ENCODE measurements at regions not wholly inside any gene's neighbourhood (a gene's known extent, or its start where the extent isn't known, plus 50 kb on each side); places are given as distances from the start of the nearest gene placed in this dataset.
"Not testable (repeated sequence)": the region's sequence is repeated elsewhere in the genome, so short reads cannot be mapped to it uniquely, and the experiment has no call there.

- Mint-ChIP-seq H3K27me3 (ENCODE audit: low read depth in 3 of 3) (peaks cover 0 to 3% (median 1%) of the 10 kb centered on the region in 3 donors), H3K9me3 (peaks cover 2 to 14% (median 8%) of the 10 kb centered on the region in 6 donors), H3K4me1 (no peaks in the 10 kb centered on the region), H3K4me3 (no peak overlapping the region), H3K27ac (no peak overlapping the region), H3K36me3 (no peaks in the 10 kb centered on the region)
- DNase-seq, result no peak
Observed at GRCh38 chr4:181848357-181848756, 394.8 kb upstream of the TENM3 start.

- no peak for DNase-seq
- Mint-ChIP-seq H3K4me3 (no peak overlapping the region), H3K27me3 (ENCODE audit: low read depth in 3 of 3) (peaks cover 0 to 3% (median 0%) of the 10 kb centered on the region in 3 donors), H3K36me3 (no peaks in the 10 kb centered on the region), H3K9me3 (peaks cover 0 to 14% (median 6%) of the 10 kb centered on the region in 6 donors), H3K4me1 (no peaks in the 10 kb centered on the region), H3K27ac (no peak overlapping the region)
Observed at GRCh38 chr4:181849472-181849871, 393.7 kb upstream of the TENM3 start.

- DNase-seq, result no peak
- H3K36me3 Mint-ChIP-seq, result no peaks in the 10 kb centered on the region
- no peaks in the 10 kb centered on the region for H3K4me1 Mint-ChIP-seq
- no peak overlapping the region for H3K27ac Mint-ChIP-seq
- peaks cover 0 to 3% (median 1%) of the 10 kb centered on the region in 3 donors for H3K27me3 Mint-ChIP-seq (ENCODE audit: low read depth in 3 of 3)
- no peak overlapping the region for H3K4me3 Mint-ChIP-seq
- H3K9me3 Mint-ChIP-seq, result peaks cover 8 to 43% (median 9%) of the 10 kb centered on the region in 6 donors
Observed at GRCh38 chr4:181853881-181854511, 389.2 kb upstream of the TENM3 start.

GRCh38 chr4:181855307-181855706 is 387.9 kb upstream of the TENM3 start:
- Mint-ChIP-seq H3K9me3 (peaks cover 6 to 46% (median 9%) of the 10 kb centered on the region in 6 donors), H3K36me3 (no peaks in the 10 kb centered on the region), H3K27ac (no peak overlapping the region), H3K27me3 (ENCODE audit: low read depth in 3 of 3) (peaks cover 0 to 3% (median 1%) of the 10 kb centered on the region in 3 donors), H3K4me3 (no peak overlapping the region), H3K4me1 (no peaks in the 10 kb centered on the region)
- no peak for DNase-seq

GRCh38 chr4:181857471-181857870 is 385.7 kb upstream of the TENM3 start:
- H3K36me3 Mint-ChIP-seq; DNase-seq; H3K27me3 Mint-ChIP-seq (ENCODE audit: low read depth in 3 of 3); H3K4me3 Mint-ChIP-seq; H3K4me1 Mint-ChIP-seq; H3K27ac Mint-ChIP-seq: not testable (repeated sequence)
- H3K9me3 Mint-ChIP-seq, result peaks cover 5 to 35% (median 9%) of the 10 kb centered on the region in 6 donors

- no peaks in the 10 kb centered on the region for H3K4me1 Mint-ChIP-seq
- DNase-seq, result no peak
- no peaks in the 10 kb centered on the region for H3K36me3 Mint-ChIP-seq
- no peak overlapping the region for H3K27ac Mint-ChIP-seq
- H3K9me3 Mint-ChIP-seq, result peaks cover 5 to 35% (median 9%) of the 10 kb centered on the region in 6 donors
- peaks cover 0 to 1% (median 0%) of the 10 kb centered on the region in 3 donors for H3K27me3 Mint-ChIP-seq (ENCODE audit: low read depth in 3 of 3)
- no peak overlapping the region for H3K4me3 Mint-ChIP-seq
Observed at GRCh38 chr4:181858741-181859140, 384.5 kb upstream of the TENM3 start.

- DNase-seq, result no peak
- H3K9me3 Mint-ChIP-seq, result peaks cover 5 to 35% (median 9%) of the 10 kb centered on the region in 6 donors
- H3K36me3 Mint-ChIP-seq, result no peaks in the 10 kb centered on the region
- no peak overlapping the region for H3K4me3 Mint-ChIP-seq
- H3K27ac Mint-ChIP-seq, result no peak overlapping the region
- no peaks in the 10 kb centered on the region for H3K4me1 Mint-ChIP-seq
- peaks cover 0 to 1% (median 0%) of the 10 kb centered on the region in 3 donors for H3K27me3 Mint-ChIP-seq (ENCODE audit: low read depth in 3 of 3)
Observed at GRCh38 chr4:181859439-181859838, 383.8 kb upstream of the TENM3 start.

GRCh38 chr4:181860157-181860556 is 383.0 kb upstream of the TENM3 start:
- Mint-ChIP-seq H3K36me3 (no peaks in the 10 kb centered on the region), H3K27ac (no peak overlapping the region), H3K4me3 (no peak overlapping the region), H3K27me3 (ENCODE audit: low read depth in 3 of 3) (no peaks in the 10 kb centered on the region), H3K4me1 (no peaks in the 10 kb centered on the region), H3K9me3 (peaks cover 5 to 28% (median 8%) of the 10 kb centered on the region in 6 donors)
- DNase-seq, result no peak

GRCh38 chr4:181860668-181861067 is 382.5 kb upstream of the TENM3 start:
- Mint-ChIP-seq H3K27me3 (ENCODE audit: low read depth in 3 of 3) (no peaks in the 10 kb centered on the region), H3K9me3 (peaks cover 3 to 28% (median 6%) of the 10 kb centered on the region in 6 donors), H3K36me3 (no peaks in the 10 kb centered on the region), H3K4me1 (no peaks in the 10 kb centered on the region), H3K4me3 (no peak overlapping the region), H3K27ac (no peak overlapping the region)
- no peak for DNase-seq

- no peaks in the 10 kb centered on the region for H3K4me1 Mint-ChIP-seq
- H3K9me3 Mint-ChIP-seq, result peaks cover 2 to 20% (median 4%) of the 10 kb centered on the region in 6 donors
- no peaks in the 10 kb centered on the region for H3K27me3 Mint-ChIP-seq (ENCODE audit: low read depth in 3 of 3)
- DNase-seq, result no peak
- no peak overlapping the region for H3K27ac Mint-ChIP-seq
- no peak overlapping the region for H3K4me3 Mint-ChIP-seq
- no peaks in the 10 kb centered on the region for H3K36me3 Mint-ChIP-seq
Observed at GRCh38 chr4:181863856-181864255, 379.3 kb upstream of the TENM3 start.

GRCh38 chr4:181870326-181870725 is 372.9 kb upstream of the TENM3 start:
- DNase-seq, result no peak
- Mint-ChIP-seq H3K4me1 (no peaks in the 10 kb centered on the region), H3K36me3 (no peaks in the 10 kb centered on the region), H3K27me3 (ENCODE audit: low read depth in 3 of 3) (peaks cover 0 to 1% (median 0%) of the 10 kb centered on the region in 3 donors), H3K9me3 (peaks cover 0 to 31% (median 9%) of the 10 kb centered on the region in 6 donors), H3K27ac (no peak overlapping the region), H3K4me3 (no peak overlapping the region)

GRCh38 chr4:181874602-181875001 is 368.6 kb upstream of the TENM3 start:
- H3K27ac Mint-ChIP-seq, result no peak overlapping the region
- H3K4me1 Mint-ChIP-seq, result no peaks in the 10 kb centered on the region

GRCh38 chr4:181877329-181877848 is 365.8 kb upstream of the TENM3 start:
- peaks cover 0 to 25% (median 9%) of the 10 kb centered on the region in 6 donors for H3K9me3 Mint-ChIP-seq
- H3K4me3 Mint-ChIP-seq, result no peak overlapping the region
- H3K27ac Mint-ChIP-seq, result no peak overlapping the region
- peaks cover 0 to 1% (median 0%) of the 10 kb centered on the region in 3 donors for H3K27me3 Mint-ChIP-seq (ENCODE audit: low read depth in 3 of 3)
- no peaks in the 10 kb centered on the region for H3K36me3 Mint-ChIP-seq
- no peaks in the 10 kb centered on the region for H3K4me1 Mint-ChIP-seq
- no peak for DNase-seq

More at GRCh38 chr4:181874602-181875001, 368.6 kb upstream of the TENM3 start:
- H3K4me3 Mint-ChIP-seq, result no peak overlapping the region
- H3K9me3 Mint-ChIP-seq, result peaks cover 0 to 24% (median 9%) of the 10 kb centered on the region in 6 donors
- DNase-seq, result no peak
- H3K36me3 Mint-ChIP-seq, result no peaks in the 10 kb centered on the region
- peaks cover 0 to 1% (median 0%) of the 10 kb centered on the region in 3 donors for H3K27me3 Mint-ChIP-seq (ENCODE audit: low read depth in 3 of 3)

GRCh38 chr4:181890031-181890430 is 353.2 kb upstream of the TENM3 start:
- H3K4me1 Mint-ChIP-seq, result no peaks in the 10 kb centered on the region
- no peak for DNase-seq
- peaks cover 0 to 21% (median 9%) of the 10 kb centered on the region in 6 donors for H3K9me3 Mint-ChIP-seq
- H3K4me3 Mint-ChIP-seq, result no peak overlapping the region
- no peaks in the 10 kb centered on the region for H3K36me3 Mint-ChIP-seq
- H3K27ac Mint-ChIP-seq, result no peak overlapping the region
- H3K27me3 Mint-ChIP-seq (ENCODE audit: low read depth in 3 of 3), result no peaks in the 10 kb centered on the region

GRCh38 chr4:181890911-181891310 is 352.3 kb upstream of the TENM3 start:
- Mint-ChIP-seq H3K36me3 (no peaks in the 10 kb centered on the region), H3K27me3 (ENCODE audit: low read depth in 3 of 3) (no peaks in the 10 kb centered on the region), H3K4me1 (no peaks in the 10 kb centered on the region), H3K4me3 (no peak overlapping the region), H3K27ac (no peak overlapping the region), H3K9me3 (peaks cover 2 to 27% (median 12%) of the 10 kb centered on the region in 6 donors)
- no peak for DNase-seq

All from immature natural killer cell (primary cell).